Fibroblast of pulmonary artery (primary cell): ENCODE measurements at regions not wholly inside any gene's neighbourhood (a gene's known extent, or its start where the extent isn't known, plus 50 kb on each side); places are given as distances from the start of the nearest gene placed in this dataset.

Experiments
- DNase-seq: peaks from one replicate; pipeline ENCODE4 v3.0.0-alpha.2; 2010; ENCODE audit warnings: low read depth
- H3K4me3 ChIP-seq: replicated peaks from 2 replicates; pipeline ENCODE4 v1.5.1; 2011; ENCODE audit warnings: low read depth, mild to moderate bottlenecking, control low read depth, low read length, moderate library complexity
- CTCF ChIP-seq: IDR thresholded peaks from 2 replicates; pipeline ENCODE4 v1.5.1; 2011; ENCODE audit warnings: mild to moderate bottlenecking, control low read depth, low read length, inconsistent platforms; ENCODE audit errors: missing control alignments

- no peak for DNase-seq
- no peak for TF ChIP-seq CTCF
- H3K4me3 ChIP-seq, result no peak overlapping the region
Measured at GRCh38 chr14:99057576-99058083, 214.4 kb downstream of the BCL11B start.

GRCh38 chr14:99058542-99058941 is 213.5 kb downstream of the BCL11B start:
- no peak for DNase-seq
- no peak overlapping the region for H3K4me3 ChIP-seq
- no peak for TF ChIP-seq CTCF

GRCh38 chr14:99062216-99062615 is 209.8 kb downstream of the BCL11B start:
- no peak overlapping the region for H3K4me3 ChIP-seq
- no peak for DNase-seq
- no peak for TF ChIP-seq CTCF

GRCh38 chr14:99062772-99063418 is 209.1 kb downstream of the BCL11B start:
- no peak overlapping the region for H3K4me3 ChIP-seq
- TF ChIP-seq CTCF, result no peak
- no peak for DNase-seq

GRCh38 chr14:99063620-99064225 is 208.3 kb downstream of the BCL11B start:
- H3K4me3 ChIP-seq, result no peak overlapping the region
- no peak for DNase-seq
- TF ChIP-seq CTCF, result no peak

- no peak for TF ChIP-seq CTCF
- DNase-seq, result no peak
- no peak overlapping the region for H3K4me3 ChIP-seq
Measured at GRCh38 chr14:99064262-99064954, 207.6 kb downstream of the BCL11B start.
